H1 (cell line): ENCODE measurements at regions not wholly inside any gene's neighbourhood (a gene's known extent, or its start where the extent isn't known, plus 50 kb on each side); places are given as distances from the start of the nearest gene placed in this dataset.

ENCODE experiments used
- CTCF ChIA-PET: fragments of 300-600 bp; sonication (Branson Sonifier 250); formaldehyde crosslinking; loops from one replicate; lab custom pipeline; 2021; ENCODE audit not compliant: partially characterized antibody; lab: Charles Lee
- POLR2A ChIA-PET: fragments of 300-600 bp; sonication (Branson Sonifier 250); formaldehyde crosslinking; loops from one replicate; lab custom pipeline; 2021; ENCODE audit warnings: inconsistent platforms; ENCODE audit not compliant: partially characterized antibody; lab: Charles Lee
- DNase-seq, 2 experiments: peaks; one replicate each; pipeline versions ENCODE4 v3.0.0 to v3.0.0-alpha.2; 2010 to 2022; ENCODE audit warnings: low spot score in 2 of 2, low read depth in 1 of 2, mixed read lengths in 1 of 2
- FAIRE-seq: peaks from 2 replicates; lab custom pipeline; 2011; peaks lifted over from hg19 to GRCh38; lab: Jason Lieb, UNC
- H2AFZ ChIP-seq: 2 replicates; pipeline ENCODE4 v1.8.1; 2012; ENCODE audit warnings: low read length, inconsistent platforms
- H2AK5ac ChIP-seq: 2 replicates; pipeline ENCODE4 v1.6.1; 2013; ENCODE audit warnings: low read depth, low read length
- H2BK120ac ChIP-seq: replicated peaks from 2 replicates; pipeline ENCODE3; 2013; ENCODE audit warnings: low read depth, low read length, inconsistent platforms
- H2BK12ac ChIP-seq: 2 replicates; pipeline ENCODE4 v1.6.1; 2013; ENCODE audit warnings: low read depth, low read length
- H2BK15ac ChIP-seq: 2 replicates; pipeline ENCODE4 v1.6.1; 2013; ENCODE audit warnings: low read length
- H2BK20ac ChIP-seq: 2 replicates; pipeline ENCODE4 v1.6.1; 2013; ENCODE audit warnings: low read length
- H2BK5ac ChIP-seq: 2 replicates; pipeline ENCODE4 v1.6.1; 2013; ENCODE audit warnings: low read depth, low read length
- H3K14ac ChIP-seq: 2 replicates; pipeline ENCODE4 v1.6.1; 2013; ENCODE audit warnings: inconsistent platforms; ENCODE audit not compliant: insufficient read length
- H3K18ac ChIP-seq: 2 replicates; pipeline ENCODE4 v1.6.1; 2013; ENCODE audit warnings: low read length; ENCODE audit errors: extremely low read depth
- H3K23ac ChIP-seq: 2 replicates; pipeline ENCODE4 v1.6.1; 2013; ENCODE audit warnings: inconsistent platforms; ENCODE audit not compliant: insufficient read length
- H3K23me2 ChIP-seq: 2 replicates; pipeline ENCODE4 v1.6.1; 2013; ENCODE audit warnings: low read depth, low read length
- H3K27ac ChIP-seq: 2 replicates; pipeline ENCODE4 v1.6.1; 2011; ENCODE audit warnings: low read depth, low read length, inconsistent platforms
- H3K27me3 ChIP-seq, 4 experiments: replicated peaks in 1 of 4; 1 replicate in 1 of 4; 2 replicates in 3 of 4; pipeline versions ENCODE4 v1.6.1 to v1.8.1; 2011 to 2013; ENCODE audit warnings: low read length in 3 of 4, mild to moderate bottlenecking in 3 of 4, inconsistent platforms in 2 of 4, mixed read lengths in 2 of 4, moderate library complexity in 1 of 4; ENCODE audit not compliant: control insufficient read depth in 3 of 4, insufficient read depth in 3 of 4; ENCODE audit errors: extremely low read depth in 1 of 4
- H3K36me3 ChIP-seq, 4 experiments: 2 replicates each; pipeline versions ENCODE4 v1.6.1 to v1.8.1; 2011 to 2013; ENCODE audit warnings: mild to moderate bottlenecking in 4 of 4, low read length in 3 of 4, moderate library complexity in 2 of 4, control low read depth in 1 of 4, inconsistent platforms in 1 of 4; ENCODE audit not compliant: insufficient read depth in 4 of 4, control insufficient read depth in 2 of 4
- H3K4ac ChIP-seq: replicated peaks from 2 replicates; pipeline ENCODE3; 2013; ENCODE audit warnings: low read length, low read depth, mixed read lengths, inconsistent platforms; ENCODE audit not compliant: insufficient read length
- H3K4me1 ChIP-seq, 4 experiments: replicated peaks in 1 of 4; 1 replicate in 1 of 4; 2 replicates in 3 of 4; pipeline versions ENCODE4 v1.6.1 to v1.8.1; 2011 to 2013; ENCODE audit warnings: low read length in 3 of 4, inconsistent platforms in 2 of 4, mixed read lengths in 1 of 4; ENCODE audit not compliant: insufficient read depth in 4 of 4, control insufficient read depth in 3 of 4
- H3K4me2 ChIP-seq, 2 experiments: 2 replicates each; pipeline versions ENCODE4 v1.6.1 to v1.8.1; 2011 to 2013; ENCODE audit warnings: low read depth in 2 of 2, low read length in 2 of 2, control low read depth in 1 of 2, inconsistent platforms in 1 of 2, mild to moderate bottlenecking in 1 of 2; ENCODE audit not compliant: insufficient read depth in 1 of 2
- H3K4me3 ChIP-seq, 4 experiments: fragments of 200-600, 300-600 bp in 1 of 4; sonication (generic), shearing (Covaris generic), sonication (Bioruptor Twin) in 1 of 4; 2 replicates each; pipeline versions ENCODE4 v1.5.1 to v1.8.1; 2011 to 2016; ENCODE audit warnings: low read length in 4 of 4, low read depth in 3 of 4, control low read depth in 2 of 4, inconsistent platforms in 2 of 4, mild to moderate bottlenecking in 2 of 4, mixed read lengths in 1 of 4, moderate library complexity in 1 of 4; ENCODE audit not compliant: insufficient read depth in 2 of 4; ENCODE audit errors: extremely low read depth in 1 of 4
- H3K56ac ChIP-seq: replicated peaks from 2 replicates; pipeline ENCODE3; 2013; ENCODE audit warnings: low read depth, mild to moderate bottlenecking, mixed read lengths, low read length, inconsistent platforms; ENCODE audit not compliant: insufficient read length
- H3K79me1 ChIP-seq: 2 replicates; pipeline ENCODE4 v1.6.1; 2013; ENCODE audit warnings: low read depth, low read length, control low read depth
- H3K79me2 ChIP-seq, 2 experiments: 2 replicates each; pipeline versions ENCODE4 v1.6.1 to v1.8.1; 2012 to 2013; ENCODE audit warnings: low read length in 2 of 2, mild to moderate bottlenecking in 2 of 2, inconsistent platforms in 1 of 2; ENCODE audit not compliant: insufficient read depth in 2 of 2, control insufficient read depth in 1 of 2
- H3K9ac ChIP-seq, 4 experiments: replicated peaks in 1 of 4; 1 replicate in 1 of 4; 2 replicates in 3 of 4; pipeline versions ENCODE4 v1.6.1 to v1.8.1; 2011 to 2013; ENCODE audit warnings: low read depth in 3 of 4, low read length in 3 of 4, control low read depth in 2 of 4, mild to moderate bottlenecking in 2 of 4, moderate library complexity in 2 of 4, inconsistent platforms in 1 of 4; ENCODE audit errors: extremely low read depth in 1 of 4
- H3K9me3 ChIP-seq, 2 experiments: 2 replicates each; pipeline versions ENCODE4 v1.6.1 to v1.8.1; 2012 to 2013; ENCODE audit warnings: mild to moderate bottlenecking in 2 of 2, moderate library complexity in 2 of 2, control low read depth in 1 of 2, inconsistent platforms in 1 of 2, low read depth in 1 of 2, low read length in 1 of 2, mixed read lengths in 1 of 2; ENCODE audit not compliant: insufficient read depth in 2 of 2
- H4K20me1 ChIP-seq, 2 experiments: replicated peaks in 1 of 2; 2 replicates each; pipeline versions ENCODE3 to v1.8.1; 2011 to 2013; ENCODE audit warnings: inconsistent platforms in 2 of 2, low read length in 2 of 2, mild to moderate bottlenecking in 1 of 2; ENCODE audit not compliant: insufficient read depth in 2 of 2, control insufficient read depth in 1 of 2
- H4K5ac ChIP-seq: 2 replicates; pipeline ENCODE4 v1.6.1; 2013; ENCODE audit warnings: low read length, low read depth, mixed read lengths, inconsistent platforms; ENCODE audit not compliant: insufficient read length
- H4K8ac ChIP-seq: 2 replicates; pipeline ENCODE4 v1.8.0; 2013; ENCODE audit warnings: mild to moderate bottlenecking, moderate library complexity, low read length, inconsistent platforms; ENCODE audit not compliant: insufficient read depth; ENCODE audit errors: extremely low read depth
- H4K91ac ChIP-seq: replicated peaks from 2 replicates; pipeline ENCODE3; 2013; ENCODE audit warnings: low read length, mixed read lengths, inconsistent platforms; ENCODE audit not compliant: insufficient read length
- POLR2A ChIP-seq, 2 experiments: IDR thresholded peaks; 1 replicate in 1 of 2; 2 replicates in 1 of 2; pipeline ENCODE4 v1.6.1; 2011; ENCODE audit warnings: low read depth in 2 of 2, low read length in 2 of 2, mild to moderate bottlenecking in 2 of 2; ENCODE audit errors: control extremely low read depth in 1 of 2
- WGBS, 2 experiments: shearing (Covaris generic) in 1 of 2; methylation state at CpG; one replicate each; pipeline versions ENCODE4 v1.1.6 to v1.1.7; 2013 to 2015; ENCODE audit warnings: low lambda C conversion rate in 2 of 2, mixed read lengths in 2 of 2, inconsistent platforms in 1 of 2, low coverage in 1 of 2, missing lambda C conversion rate in 1 of 2; ENCODE audit not compliant: insufficient replicate concordance in 2 of 2, insufficient coverage in 1 of 2, insufficient read length in 1 of 2; ENCODE audit errors: extremely low coverage in 1 of 2, missing lambda C conversion rate in 1 of 2; 5-methylcytosine and 5-hydroxymethylcytosine counted together

DNA sequence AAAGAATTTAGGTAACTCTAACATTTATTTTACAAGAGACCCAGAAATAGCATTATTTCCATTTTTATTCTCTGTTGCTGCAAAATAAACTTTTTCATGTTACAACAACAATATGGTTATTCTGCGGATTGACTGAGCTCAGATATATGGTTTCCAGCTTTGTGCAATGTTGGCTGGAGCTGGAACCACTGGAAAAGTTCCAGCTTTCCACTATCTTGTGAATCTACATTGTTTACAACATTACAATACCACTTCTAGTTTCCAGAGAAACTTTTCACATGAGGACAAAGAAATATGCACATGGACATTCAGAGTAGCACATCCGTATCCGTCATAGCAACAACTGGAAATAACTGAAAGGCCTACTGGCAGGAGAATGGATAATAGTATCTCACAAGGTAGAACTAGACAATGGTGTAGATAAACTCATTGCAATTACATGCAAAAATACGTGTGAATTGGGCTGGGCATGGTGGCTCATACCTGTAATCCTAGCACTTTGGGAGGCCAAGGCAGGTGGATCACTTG lies 436.1 kb upstream of the ADAMTS16 start:
- no peaks in the 10 kb centered on the region for H3K27me3 ChIP-seq
- TF ChIP-seq POLR2A (IDR thresholded peaks at IDR 0.05; ENCODE audit: control extremely low read depth in 1 of 2, low read depth in 2 of 2, low read length in 2 of 2), result no peak

More for the DNA sequence above, 436.1 kb upstream of the ADAMTS16 start:
- Histone ChIP-seq H3K4me2 (no peak overlapping the region), H2BK20ac (no peak overlapping the region), H3K79me1 (no peaks in the 10 kb centered on the region), H3K23me2 (no peaks in the 10 kb centered on the region), H3K18ac (no peak overlapping the region), H3K4me1 (no peaks in the 10 kb centered on the region), H4K5ac (no peak overlapping the region), H4K8ac (no peak overlapping the region), H3K79me2 (no peaks in the 10 kb centered on the region), H3K9me3 (no peaks in the 10 kb centered on the region), H3K4me3 (no peak overlapping the region), H2BK120ac (no peak overlapping the region), H3K9ac (no peak overlapping the region), H2AK5ac (no peak overlapping the region), H2AFZ (no peak overlapping the region), H3K23ac (no peak overlapping the region), H3K56ac (no peak overlapping the region), H3K27ac (no peak overlapping the region), H2BK5ac (no peak overlapping the region), H3K14ac (no peak overlapping the region), H3K36me3 (no peaks in the 10 kb centered on the region), H4K91ac (no peak overlapping the region), H2BK15ac (no peak overlapping the region), H2BK12ac (no peak overlapping the region), H3K4ac (no peak overlapping the region), H4K20me1 (no peaks in the 10 kb centered on the region)
- DNase-seq (no peak), FAIRE-seq (no peak)
- 89% methylated on average over 4 of the region's 4 CpGs; no CpG with 5 or more reads in 1 of the 2 experiments for WGBS, 2 experiments
- POLR2A ChIA-PET, result no interaction called here
- CTCF ChIA-PET, result no interaction called here
